Muscle of leg (tissue), 3 donors: ENCODE measurements at regions not wholly inside any gene's neighbourhood (a gene's known extent, or its start where the extent isn't known, plus 50 kb on each side); places are given as distances from the start of the nearest gene placed in this dataset.

Experiments
- DNase-seq: peaks from one replicate; pipeline ENCODE4 v3.0.0; 2013
- H3K27ac ChIP-seq: one replicate; pipeline ENCODE4 v1.5.1; 2013; ENCODE audit warnings: mild to moderate bottlenecking, low read length, control low read depth
- H3K27me3 ChIP-seq: one replicate; pipeline ENCODE4 v1.6.1; 2013; ENCODE audit warnings: low read length; ENCODE audit not compliant: control insufficient read depth, insufficient read depth
- H3K36me3 ChIP-seq: one replicate; pipeline ENCODE4 v1.6.1; 2013; ENCODE audit warnings: low read length; ENCODE audit not compliant: control insufficient read depth, insufficient read depth
- H3K4me1 ChIP-seq: one replicate; pipeline ENCODE4 v1.6.1; 2013; ENCODE audit warnings: low read length; ENCODE audit not compliant: control insufficient read depth, insufficient read depth
- H3K4me3 ChIP-seq: one replicate; pipeline ENCODE4 v1.5.1; 2013; ENCODE audit warnings: low read length, control low read depth
- H3K9me3 ChIP-seq: replicated peaks from 2 replicates; pipeline ENCODE4 v1.6.1; 2013; ENCODE audit warnings: low read depth, low read length; ENCODE audit not compliant: control insufficient read depth
- WGBS: methylation state at CpG from one replicate; pipeline ENCODE4 v1.1.5; 2013; ENCODE audit warnings: missing lambda C conversion rate; ENCODE audit not compliant: insufficient coverage; 5-methylcytosine and 5-hydroxymethylcytosine counted together

DNA sequence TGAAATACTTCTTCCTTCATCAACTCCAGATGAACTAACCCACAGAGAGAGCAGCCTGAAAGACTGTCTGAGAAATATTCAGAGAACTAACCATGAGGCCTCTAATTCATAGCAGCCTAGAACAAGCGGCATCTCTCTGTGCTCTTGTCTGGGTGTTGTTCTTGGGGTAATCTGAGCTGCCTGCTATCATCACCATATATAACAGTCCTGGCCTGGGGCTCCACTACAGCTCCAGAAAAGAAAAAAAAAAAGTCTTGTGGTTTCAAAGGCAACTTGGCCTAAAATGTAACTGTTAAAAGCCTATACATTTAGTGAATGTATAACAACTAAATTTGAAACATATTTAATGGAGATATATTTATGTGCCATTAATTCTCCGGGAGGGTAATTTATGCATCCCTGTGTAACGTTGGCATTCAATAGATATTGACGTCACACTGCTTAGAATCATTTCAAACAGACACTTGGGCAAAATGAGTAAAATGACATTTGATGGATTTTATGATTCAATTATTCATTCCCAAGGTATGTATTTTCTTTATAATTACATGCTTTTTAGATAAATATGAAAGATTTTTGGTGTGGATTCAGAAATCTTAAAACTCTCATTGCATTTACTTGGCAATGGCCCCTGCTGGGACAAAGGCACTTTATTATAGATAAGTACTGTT, 294.3 kb downstream of the HRH4 start:
- Histone ChIP-seq H3K36me3 (no peaks in the 10 kb centered on the region), H3K4me1 (no peaks in the 10 kb centered on the region), H3K27ac (no peak overlapping the region), H3K4me3 (no peak overlapping the region), H3K27me3 (no peaks in the 10 kb centered on the region), H3K9me3 (no peaks in the 10 kb centered on the region)
- DNase-seq, result no peak
- WGBS, result no CpG with 5 or more reads among the region's 4 CpGs

GRCh38 chr18:24756385-24756784, 295.9 kb downstream of the HRH4 start:
- Histone ChIP-seq H3K9me3 (peaks cover 4% of the 10 kb centered on the region), H3K36me3 (no peaks in the 10 kb centered on the region), H3K27ac (no peak overlapping the region), H3K4me3 (no peak overlapping the region), H3K4me1 (no peaks in the 10 kb centered on the region), H3K27me3 (no peaks in the 10 kb centered on the region)
- DNase-seq, result peak; percentile 23

- Histone ChIP-seq H3K4me3 (no peak overlapping the region), H3K27me3 (no peaks in the 10 kb centered on the region), H3K27ac (no peak overlapping the region), H3K4me1 (no peaks in the 10 kb centered on the region), H3K36me3 (no peaks in the 10 kb centered on the region), H3K9me3 (peaks cover 7% of the 10 kb centered on the region)
- DNase-seq, result no peak
Measured at GRCh38 chr18:24757134-24757533, 296.7 kb downstream of the HRH4 start.

- H3K27me3 ChIP-seq, result no peaks in the 10 kb centered on the region
- DNase-seq, result no peak
- H3K27ac ChIP-seq, result no peak overlapping the region
- H3K4me3 ChIP-seq, result no peak overlapping the region
- peaks cover 7% of the 10 kb centered on the region for H3K9me3 ChIP-seq
- H3K4me1 ChIP-seq, result peaks cover 6% of the 10 kb centered on the region
- H3K36me3 ChIP-seq, result no peaks in the 10 kb centered on the region
Measured at GRCh38 chr18:24761765-24762164, 301.3 kb downstream of the HRH4 start.

- peaks cover 7% of the 10 kb centered on the region for H3K9me3 ChIP-seq
- H3K4me1 ChIP-seq, result peaks cover 6% of the 10 kb centered on the region
- no CpG with 5 or more reads among the region's 1 CpG for WGBS
- H3K27me3 ChIP-seq, result no peaks in the 10 kb centered on the region
- H3K4me3 ChIP-seq, result no peak overlapping the region
- H3K27ac ChIP-seq, result peak overlapping the region; percentile 79
- H3K36me3 ChIP-seq, result no peaks in the 10 kb centered on the region
- DNase-seq, result peak; percentile 96
Measured at GRCh38 chr18:24762511-24762910, 302.1 kb downstream of the HRH4 start.

DNA sequence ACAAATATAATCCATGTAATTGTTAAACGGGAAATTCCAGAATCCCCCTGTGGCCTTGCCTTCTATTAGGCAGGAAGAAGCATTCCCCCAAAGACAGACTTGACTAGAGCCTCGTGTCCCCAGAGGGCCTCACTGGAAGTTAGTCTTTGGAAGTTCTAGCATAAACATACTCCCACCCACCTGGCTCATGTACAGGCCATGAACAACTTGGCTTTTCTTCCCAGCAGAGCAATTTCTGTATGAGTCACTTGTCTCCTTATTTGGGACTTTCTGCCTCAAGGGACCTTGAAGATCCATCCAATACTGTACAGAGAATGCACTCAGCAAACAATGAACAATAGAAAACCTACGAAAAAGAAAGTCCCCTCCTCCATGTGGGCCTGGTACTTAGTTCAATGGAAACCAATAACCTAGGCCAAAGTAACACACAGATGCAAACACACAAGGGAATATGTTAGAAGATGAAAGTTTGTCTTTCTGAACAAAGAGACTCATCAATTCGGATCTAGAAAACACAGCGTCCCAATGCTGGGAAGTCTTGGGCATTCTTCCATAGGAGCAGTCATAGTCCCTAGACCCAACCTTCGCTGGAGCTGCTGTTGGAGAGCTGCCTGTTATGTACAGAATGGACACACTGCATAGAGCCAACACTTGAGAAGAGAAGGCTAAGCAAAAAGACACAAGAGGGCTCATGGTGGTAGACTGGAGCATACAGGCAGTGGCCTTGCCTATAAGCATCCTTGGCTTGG, 303.5 kb downstream of the HRH4 start:
- peak; percentile 94 for DNase-seq
- peaks cover 7% of the 10 kb centered on the region for H3K9me3 ChIP-seq
- no peaks in the 10 kb centered on the region for H3K36me3 ChIP-seq
- no peaks in the 10 kb centered on the region for H3K27me3 ChIP-seq
- peak overlapping the region; percentile 50 for H3K27ac ChIP-seq
- WGBS, result 43% methylated on average over 5 of the region's 6 CpGs
- H3K4me3 ChIP-seq, result no peak overlapping the region
- peaks cover 6% of the 10 kb centered on the region for H3K4me1 ChIP-seq

DNA sequence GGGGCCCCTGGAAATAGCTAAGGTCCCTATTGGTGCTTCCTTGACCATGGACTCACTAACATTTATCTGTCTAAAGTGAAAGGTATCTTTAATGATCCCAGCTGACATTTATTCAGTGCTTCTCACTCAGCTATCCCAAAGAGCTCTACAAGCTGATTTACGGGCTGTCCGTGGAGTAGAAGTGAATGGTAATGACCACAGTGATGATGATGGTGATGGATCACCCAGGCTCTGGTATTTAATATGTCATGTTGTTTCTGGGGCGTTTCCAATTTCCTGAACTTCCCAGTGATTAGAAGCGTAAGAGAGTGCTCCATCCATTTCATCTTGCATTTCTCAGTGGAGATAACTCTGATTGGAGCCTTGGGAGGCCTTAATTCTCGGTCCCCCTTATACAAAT, 304.3 kb downstream of the HRH4 start:
- Histone ChIP-seq H3K4me3 (no peak overlapping the region), H3K9me3 (peaks cover 7% of the 10 kb centered on the region), H3K27me3 (no peaks in the 10 kb centered on the region), H3K4me1 (peaks cover 6% of the 10 kb centered on the region), H3K27ac (no peak overlapping the region), H3K36me3 (no peaks in the 10 kb centered on the region)
- WGBS, result no CpG with 5 or more reads among the region's 5 CpGs
- no peak for DNase-seq

GRCh38 chr18:24766376-24766775, 305.9 kb downstream of the HRH4 start:
- DNase-seq, result peak; percentile 31
- Histone ChIP-seq H3K4me3 (no peak overlapping the region), H3K27me3 (no peaks in the 10 kb centered on the region), H3K9me3 (peaks cover 3% of the 10 kb centered on the region), H3K4me1 (peaks cover 6% of the 10 kb centered on the region), H3K27ac (no peak overlapping the region), H3K36me3 (no peaks in the 10 kb centered on the region)
- no CpG with 5 or more reads among the region's 1 CpG for WGBS

DNA sequence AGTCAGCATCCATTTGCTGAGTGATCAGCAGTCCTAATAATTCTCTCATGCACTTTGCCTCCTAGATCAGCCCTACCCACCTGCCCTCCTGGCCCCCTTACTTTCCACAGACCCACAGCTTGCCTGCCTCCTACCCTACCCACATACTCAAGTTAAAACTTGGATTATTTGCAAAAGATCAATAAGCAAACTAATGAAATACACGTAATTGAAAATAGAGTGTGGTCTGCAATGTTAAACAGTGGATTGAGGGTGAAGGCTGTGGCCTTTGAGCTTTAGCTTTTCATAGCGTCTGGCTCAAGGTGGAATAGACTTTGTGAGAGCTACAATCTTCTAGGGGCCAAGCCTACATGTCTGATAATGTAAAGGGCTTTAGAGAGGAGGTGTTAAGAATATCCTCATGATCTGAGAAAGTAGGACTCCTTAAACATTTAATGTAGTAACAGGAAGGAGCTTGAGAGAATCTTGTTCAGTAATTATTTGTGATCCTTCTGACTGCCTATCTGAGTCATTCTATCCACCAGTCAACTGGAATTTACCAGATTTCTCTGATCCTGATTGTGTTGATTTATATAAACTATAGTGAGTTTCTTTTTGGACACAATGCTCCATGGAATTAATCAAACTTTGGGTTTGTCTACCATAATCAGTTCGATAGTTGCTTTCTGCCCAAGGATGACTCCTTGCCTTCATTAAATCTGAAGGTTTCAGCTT, 310.0 kb downstream of the HRH4 start:
- H3K4me1 ChIP-seq, result no peaks in the 10 kb centered on the region
- no peak for DNase-seq
- WGBS, result no CpG with 5 or more reads among the region's 3 CpGs

GRCh38 chr18:24771300-24771699, 310.9 kb downstream of the HRH4 start:
- H3K4me1 ChIP-seq, result no peaks in the 10 kb centered on the region
- no peaks in the 10 kb centered on the region for H3K36me3 ChIP-seq
- DNase-seq, result no peak
- no peak overlapping the region for H3K4me3 ChIP-seq
- H3K27ac ChIP-seq, result no peak overlapping the region
- no peaks in the 10 kb centered on the region for H3K27me3 ChIP-seq
- H3K9me3 ChIP-seq, result no peaks in the 10 kb centered on the region

More for the DNA sequence above, 310.0 kb downstream of the HRH4 start:
- H3K9me3 ChIP-seq, result no peaks in the 10 kb centered on the region
- no peak overlapping the region for H3K27ac ChIP-seq
- H3K27me3 ChIP-seq, result no peaks in the 10 kb centered on the region
- no peak overlapping the region for H3K4me3 ChIP-seq
- no peaks in the 10 kb centered on the region for H3K36me3 ChIP-seq
